GM12872 (cell line): ENCODE measurements at regions not wholly inside any gene's neighbourhood (a gene's known extent, or its start where the extent isn't known, plus 50 kb on each side); places are given as distances from the start of the nearest gene placed in this dataset.

Source experiments
- TF ChIP-seq, protein P1 (sequence below): IDR thresholded peaks from 3 replicates; pipeline ENCODE4 v1.5.1; 2011; ENCODE audit warnings: low read depth, mild to moderate bottlenecking, low read length, moderate library complexity; ENCODE audit not compliant: insufficient read depth

DNA sequence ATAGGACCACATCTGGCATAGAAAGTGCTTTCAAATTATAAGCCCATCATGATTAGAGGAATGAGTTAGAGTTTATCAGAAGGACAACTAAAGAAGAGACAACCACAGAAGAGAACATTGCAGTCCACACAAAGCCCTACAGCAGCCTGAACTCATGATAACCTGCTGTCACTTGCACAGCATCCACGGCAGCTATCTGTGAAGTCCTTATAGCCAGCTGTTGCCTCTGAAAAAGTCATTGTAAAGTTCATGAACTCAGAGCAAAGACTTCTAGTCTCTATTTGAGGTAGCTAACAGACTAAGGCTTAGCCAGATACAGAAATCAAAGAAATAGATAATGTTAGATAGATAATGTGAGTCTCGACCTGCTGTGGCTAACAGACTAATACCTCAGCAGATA lies 450.0 kb downstream of the KLF5 start:
- TF ChIP-seq, protein P1, sequence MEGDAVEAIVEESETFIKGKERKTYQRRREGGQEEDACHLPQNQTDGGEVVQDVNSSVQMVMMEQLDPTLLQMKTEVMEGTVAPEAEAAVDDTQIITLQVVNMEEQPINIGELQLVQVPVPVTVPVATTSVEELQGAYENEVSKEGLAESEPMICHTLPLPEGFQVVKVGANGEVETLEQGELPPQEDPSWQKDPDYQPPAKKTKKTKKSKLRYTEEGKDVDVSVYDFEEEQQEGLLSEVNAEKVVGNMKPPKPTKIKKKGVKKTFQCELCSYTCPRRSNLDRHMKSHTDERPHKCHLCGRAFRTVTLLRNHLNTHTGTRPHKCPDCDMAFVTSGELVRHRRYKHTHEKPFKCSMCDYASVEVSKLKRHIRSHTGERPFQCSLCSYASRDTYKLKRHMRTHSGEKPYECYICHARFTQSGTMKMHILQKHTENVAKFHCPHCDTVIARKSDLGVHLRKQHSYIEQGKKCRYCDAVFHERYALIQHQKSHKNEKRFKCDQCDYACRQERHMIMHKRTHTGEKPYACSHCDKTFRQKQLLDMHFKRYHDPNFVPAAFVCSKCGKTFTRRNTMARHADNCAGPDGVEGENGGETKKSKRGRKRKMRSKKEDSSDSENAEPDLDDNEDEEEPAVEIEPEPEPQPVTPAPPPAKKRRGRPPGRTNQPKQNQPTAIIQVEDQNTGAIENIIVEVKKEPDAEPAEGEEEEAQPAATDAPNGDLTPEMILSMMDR: no peak

DNA sequence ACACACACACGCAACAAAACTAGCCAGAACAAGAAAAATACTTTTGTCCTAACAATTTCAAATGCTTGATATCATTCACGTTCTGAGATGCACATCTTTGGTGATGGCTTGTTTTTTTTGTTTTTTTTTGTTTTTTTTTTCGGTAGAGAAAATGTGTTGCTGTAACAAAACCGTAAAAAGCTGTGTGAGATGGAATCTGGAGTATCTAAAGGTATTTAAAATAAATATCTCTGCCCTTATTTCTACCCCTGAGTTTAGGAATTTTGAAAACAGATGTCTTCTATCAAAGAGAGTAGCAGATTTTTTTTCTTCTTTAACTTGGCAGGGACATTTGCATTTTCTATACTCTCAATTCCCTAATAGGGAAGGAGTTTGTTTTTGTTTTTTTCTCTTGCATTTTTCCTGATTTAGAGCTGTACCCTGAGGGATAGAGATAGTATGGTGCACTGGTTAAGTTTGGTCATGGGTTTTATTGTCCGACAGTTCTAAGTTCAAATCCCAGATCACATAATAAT lies 446.6 kb downstream of the KLF5 start:
- TF ChIP-seq, protein P1: no peak

DNA sequence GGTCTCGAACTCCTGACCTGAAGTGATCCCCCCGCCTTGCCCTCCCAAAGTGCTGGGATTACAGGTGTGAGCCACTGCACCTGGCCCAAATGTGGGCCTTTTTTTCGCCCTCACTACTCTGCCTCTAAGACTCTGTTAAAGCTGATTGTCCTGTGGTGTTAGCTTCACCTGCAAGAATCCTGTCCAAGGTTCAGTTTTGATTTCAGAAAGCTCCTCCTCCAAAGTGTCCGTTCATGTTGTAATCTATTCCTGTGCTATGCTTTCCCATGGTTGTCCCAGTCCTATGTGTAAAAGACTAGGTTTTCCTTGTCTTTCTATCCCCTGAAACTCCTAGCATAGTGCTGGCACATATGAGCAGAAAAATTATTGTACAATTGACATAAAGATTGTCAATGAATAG lies 440.9 kb downstream of the KLF5 start:
- TF ChIP-seq, protein P1: no peak

- TF ChIP-seq, protein P1: no peak
Measured at GRCh38 chr13:73497430-73497829, 438.6 kb downstream of the KLF5 start.

GRCh38 chr13:73496711-73497110 lies 437.9 kb downstream of the KLF5 start:
- TF ChIP-seq, protein P1: no peak

- TF ChIP-seq, protein P1: no peak
Measured at GRCh38 chr13:73492811-73493210, 434.0 kb downstream of the KLF5 start.

DNA sequence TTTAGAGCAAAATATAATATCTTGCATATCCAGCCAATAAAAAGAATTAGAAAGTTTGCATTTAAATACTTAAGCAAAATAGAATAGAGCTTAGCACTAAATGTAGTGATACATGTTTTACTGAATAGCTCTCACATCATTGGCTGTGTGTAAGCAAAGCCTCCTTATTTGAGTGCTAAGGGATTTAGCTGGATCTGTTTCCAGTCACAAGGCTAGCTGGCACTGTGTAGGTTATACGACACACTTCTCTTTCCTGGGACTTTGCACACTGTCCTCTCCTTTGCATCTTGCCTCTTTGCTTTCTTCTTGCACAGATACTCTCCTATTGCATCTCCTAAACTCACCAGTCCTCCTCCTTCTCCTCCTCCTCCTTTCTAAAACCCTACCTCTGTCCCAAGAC lies 423.8 kb downstream of the KLF5 start:
- TF ChIP-seq, protein P1: no peak
